NCI-H69 (cell line): ENCODE measurements at regions not wholly inside any gene's neighbourhood (a gene's known extent, or its start where the extent isn't known, plus 50 kb on each side); places are given as distances from the start of the nearest gene placed in this dataset.

Experiments used
- DNase-seq: peaks from one replicate; lab custom pipeline; 2025; lab: John Stamatoyannopoulos, UW

DNA sequence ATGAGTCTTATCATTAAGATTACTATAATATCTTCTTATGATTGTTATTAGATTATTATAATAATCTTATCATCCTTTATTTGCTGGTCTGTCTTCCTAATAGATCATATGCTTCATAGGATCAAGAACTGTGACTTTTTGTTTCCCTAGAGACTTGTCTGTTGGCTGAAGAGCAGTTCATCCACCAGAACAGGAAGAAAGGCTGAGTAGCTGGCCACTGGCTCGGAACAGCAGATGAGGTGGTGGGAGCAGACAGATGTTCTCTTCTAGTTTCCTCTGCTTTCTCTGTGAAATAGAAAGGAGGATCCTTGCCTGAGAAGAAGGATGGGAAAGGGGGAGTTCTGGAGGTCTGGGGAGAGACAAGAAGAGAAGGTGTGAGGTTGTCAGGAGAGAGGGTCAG lies 120.0 kb downstream of the CCNA1 start:
- DNase-seq, result no peak

DNA sequence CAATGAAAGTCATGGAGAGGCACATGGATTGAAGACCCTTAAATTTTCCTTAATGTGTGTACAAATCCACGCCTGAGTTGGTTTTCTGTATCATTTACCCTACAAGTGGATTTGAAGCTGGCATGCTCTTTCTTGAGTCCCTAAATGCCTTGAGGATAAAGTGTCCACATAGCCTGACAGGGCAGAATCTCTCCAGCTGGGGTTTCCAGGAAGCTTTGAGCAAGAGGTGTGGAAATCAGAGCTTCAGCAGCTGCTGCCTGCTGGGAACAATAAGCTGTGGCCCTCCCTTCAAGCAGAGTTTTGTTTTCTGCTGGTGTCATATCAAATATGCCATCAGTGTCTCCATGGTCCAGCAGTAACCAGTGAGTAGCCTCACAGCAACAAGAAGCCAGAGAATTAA lies 120.3 kb upstream of the SERTM1 start:
- DNase-seq, result no peak

- no peak for DNase-seq
These were observed 118.5 kb upstream of the SERTM1 start for GRCh38 chr13:36555151-36555986.

- peak; percentile 1 for DNase-seq
These were observed 114.4 kb upstream of the SERTM1 start for GRCh38 chr13:36559375-36559774.

DNA sequence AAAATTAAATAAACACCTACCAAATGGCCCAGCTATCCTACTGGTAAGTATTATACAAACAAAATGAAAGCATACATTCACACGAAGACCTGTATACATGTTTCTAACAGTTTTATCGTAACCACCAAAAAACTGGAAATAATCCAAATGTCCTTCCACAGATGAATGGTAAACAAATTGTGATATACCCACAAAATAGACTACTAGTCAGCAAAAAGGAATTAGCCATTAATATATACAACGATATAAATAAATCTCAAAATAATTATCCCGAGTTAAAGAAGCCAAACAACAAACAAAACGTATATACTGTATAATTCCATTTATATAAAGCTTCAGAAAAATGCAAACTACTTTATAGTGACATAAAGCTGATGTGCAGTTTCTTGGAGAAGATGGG lies 106.3 kb upstream of the SERTM1 start:
- no peak for DNase-seq

DNA sequence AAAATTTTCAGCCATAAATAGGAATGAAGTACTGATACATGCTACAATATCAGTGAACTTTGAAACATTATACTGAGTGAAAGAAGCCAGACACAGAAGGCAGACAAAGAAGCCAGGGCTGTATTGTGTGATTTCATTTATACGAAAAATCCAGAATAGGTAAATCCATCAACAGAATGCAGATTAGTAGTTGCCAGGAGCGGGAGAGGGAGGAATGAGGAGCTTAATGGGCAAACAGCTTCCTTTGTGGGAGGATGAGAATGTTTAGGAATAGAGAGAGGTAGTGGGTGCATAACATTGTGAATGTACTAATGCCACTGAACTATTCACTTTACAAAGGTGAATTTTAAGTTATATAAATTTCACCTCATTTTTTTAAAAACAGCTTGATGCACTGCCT lies 103.3 kb upstream of the SERTM1 start:
- DNase-seq, result no peak

DNA sequence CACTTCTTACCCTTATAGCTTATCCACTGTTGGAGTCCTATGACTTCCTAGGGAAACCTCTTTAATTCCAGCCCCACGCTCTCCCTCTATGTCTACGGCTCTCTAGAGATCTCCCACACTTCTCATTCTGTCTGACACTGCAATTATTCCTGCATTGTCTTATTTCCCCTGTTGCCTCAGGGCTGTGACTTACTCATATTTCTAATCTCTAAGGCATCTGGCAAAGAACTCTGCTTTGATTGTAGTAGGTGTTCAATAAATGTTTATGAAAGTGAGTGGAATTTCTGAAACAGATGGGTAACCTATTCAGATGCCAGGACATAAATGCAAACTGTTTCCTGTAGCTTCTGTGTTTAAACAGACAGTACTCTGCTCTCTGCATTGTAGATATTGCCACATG lies 102.4 kb upstream of the SERTM1 start:
- peak; percentile 11 for DNase-seq

GRCh38 chr13:36582977-36583376 lies 90.8 kb upstream of the SERTM1 start:
- DNase-seq, result no peak

DNA sequence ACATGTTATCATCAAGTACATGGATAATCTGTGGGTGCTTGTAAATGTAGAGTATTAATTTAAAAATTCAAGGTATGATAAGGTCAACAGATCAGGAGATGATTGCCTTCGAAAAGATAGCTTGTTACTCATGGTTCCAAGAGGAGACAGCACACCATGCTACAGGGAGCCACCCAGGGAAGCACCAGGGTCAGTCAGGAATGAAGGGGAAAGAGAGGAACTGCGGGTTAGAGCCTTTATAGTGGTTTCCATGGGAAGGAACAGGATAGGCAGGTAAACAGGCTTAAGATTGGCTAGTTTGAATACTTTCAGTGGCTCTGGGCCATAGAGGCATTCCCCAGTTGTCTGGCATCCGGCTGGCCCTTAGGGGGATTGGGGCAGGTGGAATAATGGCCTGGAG lies 74.2 kb upstream of the SERTM1 start:
- DNase-seq, result no peak

DNA sequence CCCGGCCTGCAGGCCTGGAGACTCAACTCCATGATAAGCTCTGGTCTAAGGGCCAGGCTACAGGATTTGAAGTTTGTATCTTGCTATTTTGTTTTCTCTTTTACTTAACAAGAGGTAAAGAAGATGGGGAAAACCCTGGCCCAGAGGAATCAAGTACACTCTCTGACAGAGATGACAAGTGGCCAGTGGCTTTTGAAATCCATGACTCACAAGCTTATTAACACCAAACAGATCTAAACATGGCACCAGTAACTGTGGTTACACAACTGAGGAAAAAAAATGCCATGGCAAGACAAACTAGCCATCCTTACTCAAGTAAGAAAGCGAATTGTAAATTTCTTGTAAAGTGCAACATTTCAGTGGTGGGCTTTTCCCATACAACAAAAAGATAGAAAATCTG lies 72.6 kb upstream of the SERTM1 start:
- DNase-seq, result no peak

- no peak for DNase-seq
These were observed 67.8 kb upstream of the SERTM1 start for GRCh38 chr13:36606060-36606459.

GRCh38 chr13:36608474-36608873 lies 65.3 kb upstream of the SERTM1 start:
- no peak for DNase-seq

- DNase-seq, result no peak
These were observed 61.6 kb upstream of the SERTM1 start for GRCh38 chr13:36612230-36612629.

- DNase-seq, result no peak
These were observed 57.1 kb upstream of the SERTM1 start for GRCh38 chr13:36616706-36617105.

DNA sequence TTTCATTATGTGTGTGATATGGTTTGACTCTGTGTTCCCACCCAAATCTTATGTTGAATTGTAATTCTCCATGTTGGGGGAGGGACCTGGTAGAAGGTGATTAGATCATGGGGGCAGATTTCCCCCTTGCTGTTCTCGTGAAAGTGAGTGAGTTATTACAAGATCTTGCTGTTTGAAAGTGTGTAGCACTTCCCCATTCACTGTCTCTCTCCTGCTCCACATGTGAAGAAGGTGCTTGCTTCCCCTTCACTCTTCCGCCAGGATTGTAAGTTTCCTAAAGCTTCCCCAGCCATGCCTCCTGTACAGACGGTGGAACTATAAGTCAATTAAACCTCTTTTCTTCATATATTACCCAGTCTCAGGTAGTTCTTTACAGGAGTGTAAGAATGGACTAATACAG lies 54.3 kb upstream of the SERTM1 start:
- DNase-seq, result no peak
